OCI-M1 (cell line): ENCODE measurements at regions not wholly inside any gene's neighbourhood (a gene's known extent, or its start where the extent isn't known, plus 50 kb on each side); places are given as distances from the start of the nearest gene placed in this dataset.

Experiments used
- DNase-seq: peaks from one replicate; lab custom pipeline; 2025; lab: John Stamatoyannopoulos, UW

DNA sequence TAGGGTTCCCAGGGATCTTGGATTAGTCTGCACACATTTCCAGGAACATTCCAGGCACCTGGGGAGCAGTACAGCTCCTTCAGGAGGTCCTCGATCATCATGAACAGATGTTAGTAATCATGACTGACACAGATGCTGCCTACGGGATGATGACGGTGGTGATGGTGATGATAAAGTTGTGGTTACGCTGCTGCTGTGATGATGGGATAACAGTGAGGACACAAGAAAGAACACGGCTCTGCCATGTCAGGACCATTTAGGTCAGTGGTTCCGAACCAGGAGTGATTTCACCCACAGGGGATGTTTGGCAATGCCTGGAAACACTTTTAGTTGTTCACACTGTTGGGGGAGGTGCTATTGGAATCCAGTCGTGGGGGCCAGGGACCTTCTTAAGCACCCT lies 1193.0 kb downstream of the UQCRFS1 start:
- no peak for DNase-seq

DNA sequence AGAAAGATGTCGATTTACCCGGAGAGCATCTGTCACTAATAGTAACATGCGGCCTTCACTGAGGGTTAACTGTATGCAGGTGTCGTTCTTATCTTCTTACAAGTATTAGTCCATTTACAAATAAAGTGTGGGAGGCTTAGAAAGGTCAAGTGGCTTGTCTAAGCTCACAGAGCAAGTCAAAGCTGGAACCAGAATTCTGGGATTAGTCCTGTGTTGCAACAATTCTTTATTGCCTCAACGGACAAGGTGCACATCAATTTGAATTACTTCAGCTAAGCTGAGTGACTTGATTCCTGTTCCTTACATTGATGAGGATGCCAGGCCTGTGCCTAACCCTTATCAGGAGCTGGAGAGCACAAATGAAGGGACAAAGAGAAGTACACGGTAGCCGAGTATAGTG lies 1193.6 kb downstream of the UQCRFS1 start:
- no peak for DNase-seq

DNA sequence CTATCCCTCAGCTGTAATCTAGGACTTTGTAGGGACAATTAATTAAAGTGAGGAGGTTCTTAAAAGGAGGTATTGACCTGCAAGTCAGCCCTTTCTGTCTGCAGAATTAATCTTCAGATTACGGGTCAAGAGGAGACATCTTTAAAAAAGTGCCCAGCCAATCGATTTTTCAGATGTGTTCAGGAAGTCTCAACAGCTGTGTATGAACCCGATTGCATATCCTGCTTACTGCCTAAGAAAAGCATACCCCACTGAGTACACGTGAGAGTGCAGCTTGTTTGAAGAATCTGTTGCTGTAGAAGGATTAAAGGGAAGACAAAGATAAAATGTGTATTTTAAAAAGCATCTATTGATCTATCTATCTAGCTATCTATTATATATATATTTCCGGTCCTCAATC lies 1194.5 kb downstream of the UQCRFS1 start:
- no peak for DNase-seq

DNA sequence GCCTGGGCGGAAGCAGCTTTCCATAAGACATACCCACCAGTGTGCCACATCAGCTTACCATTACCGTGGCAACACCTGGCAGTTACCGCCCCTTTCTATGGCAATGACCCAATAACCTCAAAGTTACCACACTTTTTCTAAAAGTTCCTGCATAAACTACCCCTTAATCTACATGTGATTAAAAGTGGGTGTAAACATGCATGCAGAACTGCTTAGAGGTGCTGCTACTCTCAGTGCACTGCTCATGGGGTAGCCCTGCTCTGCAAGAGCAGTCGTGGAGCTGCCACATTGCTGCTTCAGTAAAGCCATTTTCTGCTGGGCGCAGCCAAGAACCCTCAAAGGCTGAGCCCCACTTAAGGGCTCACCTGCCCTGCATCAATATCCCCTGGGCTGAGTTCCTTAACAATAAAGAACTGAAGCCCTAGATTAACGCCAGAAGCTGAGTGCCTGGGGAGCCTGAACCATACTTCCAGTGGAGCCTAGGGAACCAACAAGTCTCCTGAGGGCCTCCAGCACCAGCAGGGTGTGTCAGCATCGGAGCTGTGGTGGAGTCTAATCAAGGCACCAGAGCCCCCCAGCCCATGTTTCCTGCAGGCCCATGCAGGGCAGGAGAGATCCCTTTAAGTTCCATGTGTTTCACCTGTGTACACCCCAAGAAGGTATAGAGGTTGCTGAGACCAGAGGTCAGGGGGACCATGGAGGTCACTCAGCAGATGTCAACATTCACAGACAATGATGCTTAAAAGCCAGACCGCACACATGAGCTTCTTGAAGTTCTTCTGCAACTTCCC lies 1198.1 kb downstream of the UQCRFS1 start:
- DNase-seq = no peak

DNA sequence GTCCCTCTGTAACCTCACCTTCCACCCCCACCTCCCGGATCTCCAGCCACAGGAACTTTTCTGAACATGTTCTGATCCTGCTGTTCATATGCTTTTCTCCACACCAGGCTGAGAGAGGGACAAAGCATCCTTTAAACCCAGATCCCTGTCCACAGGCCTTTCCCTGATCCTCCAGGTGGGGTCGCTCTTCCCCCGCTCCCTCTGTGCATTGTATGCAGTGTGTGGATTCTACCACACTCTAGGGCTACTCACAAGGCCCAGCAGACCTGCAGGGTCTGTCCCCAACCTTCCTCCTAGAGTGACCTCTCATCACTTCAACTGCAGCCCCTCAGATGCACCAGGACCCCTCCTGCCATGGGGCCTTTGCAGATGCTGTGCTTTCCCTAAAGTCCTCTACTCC lies 1200.6 kb downstream of the UQCRFS1 start:
- no peak for DNase-seq

DNA sequence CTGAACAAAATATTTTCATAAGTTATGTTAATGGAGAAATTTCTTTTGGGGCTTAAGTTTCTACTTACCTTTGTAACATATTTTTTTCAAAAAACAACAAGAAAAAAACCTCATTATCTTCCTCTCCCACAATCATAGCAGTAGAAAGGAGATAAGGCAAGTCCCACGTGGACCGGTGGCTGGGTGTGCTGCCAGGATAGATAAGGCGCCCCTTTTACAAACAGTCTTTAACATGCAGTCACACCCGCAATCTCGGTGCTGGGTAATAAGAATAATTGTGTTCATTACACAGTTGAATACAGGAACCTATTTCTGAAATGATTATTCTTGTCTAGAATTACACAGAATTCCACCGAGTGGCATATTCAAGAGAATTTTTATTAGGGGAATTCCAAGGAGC lies 1202.3 kb downstream of the UQCRFS1 start:
- DNase-seq = peak; percentile 85

DNA sequence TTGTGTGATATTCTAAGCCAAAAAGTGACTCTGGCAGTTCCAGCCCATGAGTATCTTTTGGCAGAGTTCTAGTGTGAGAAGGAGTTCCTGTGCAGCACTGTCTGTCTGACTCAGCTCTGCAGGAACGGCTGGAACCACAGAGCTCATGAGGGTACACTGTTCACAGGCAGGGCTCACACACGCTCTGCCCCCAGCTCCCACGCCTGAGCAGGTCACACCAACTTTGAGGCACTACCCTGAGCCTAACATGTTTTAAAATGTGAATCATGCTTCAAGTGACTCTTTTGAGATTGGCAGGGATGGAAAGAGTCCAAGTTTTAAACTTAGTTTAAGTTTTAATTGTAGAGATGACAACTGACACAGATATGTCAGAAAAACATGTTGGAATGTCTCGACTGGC lies 1203.3 kb downstream of the UQCRFS1 start:
- DNase-seq = peak; percentile 4

DNA sequence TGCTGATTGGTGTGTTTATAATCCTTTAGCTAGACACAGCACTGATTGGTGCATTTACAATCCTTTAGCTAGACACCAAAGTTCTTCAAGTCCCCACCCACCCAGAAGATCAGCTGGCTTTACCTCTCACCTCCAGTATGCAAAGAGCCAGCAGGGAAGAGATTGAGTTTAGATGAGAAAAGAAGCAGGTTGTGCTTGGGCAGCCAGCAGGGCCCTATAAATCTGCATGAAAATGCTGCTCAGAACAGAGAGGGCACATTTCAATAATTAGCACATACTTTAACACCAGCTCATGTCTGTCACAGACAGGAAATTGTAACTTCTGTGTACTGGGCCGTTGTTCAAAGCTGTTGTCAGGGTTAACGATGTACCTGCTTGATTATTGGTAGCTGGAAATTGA lies 1204.3 kb downstream of the UQCRFS1 start:
- DNase-seq = no peak

DNA sequence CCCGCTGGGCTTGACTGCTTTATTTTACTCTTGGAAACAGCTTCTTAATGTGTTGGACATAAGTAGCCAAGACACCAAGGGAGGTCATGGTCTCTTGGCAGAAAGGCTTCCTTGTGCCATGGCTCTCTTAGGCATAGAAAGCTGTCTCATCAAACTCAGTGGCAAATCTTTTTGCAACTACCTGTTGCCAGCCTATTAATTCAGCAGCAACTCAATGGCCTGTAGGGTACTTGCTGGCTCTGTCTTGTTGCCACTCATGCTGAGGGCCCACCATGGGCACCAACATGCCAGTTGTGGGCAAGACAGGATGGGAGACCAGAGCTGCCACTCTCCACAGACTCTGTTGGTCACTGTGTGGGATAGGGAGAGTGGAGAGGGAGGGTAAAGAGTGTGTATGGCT lies 1209.4 kb downstream of the UQCRFS1 start:
- no peak for DNase-seq

DNA sequence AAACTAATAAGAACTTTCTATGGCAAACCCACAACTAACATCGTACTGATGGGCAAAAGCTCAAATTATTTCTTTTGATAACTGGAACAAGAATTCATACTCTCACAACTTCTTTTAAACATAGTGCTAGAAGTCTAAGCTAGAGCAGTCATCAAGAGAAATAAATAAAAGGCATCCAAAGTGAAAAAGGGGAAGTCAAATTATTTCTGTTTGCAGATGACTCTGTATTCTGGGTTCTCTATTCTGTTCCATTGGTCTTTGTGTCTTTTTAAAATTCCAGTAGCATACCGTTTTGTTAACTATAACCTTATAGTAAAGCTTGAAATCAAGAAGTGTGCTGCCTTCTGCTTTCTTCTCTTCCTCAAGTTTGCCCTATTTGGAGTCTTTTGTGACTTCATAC lies 1215.9 kb downstream of the UQCRFS1 start:
- peak; percentile 32 for DNase-seq

DNA sequence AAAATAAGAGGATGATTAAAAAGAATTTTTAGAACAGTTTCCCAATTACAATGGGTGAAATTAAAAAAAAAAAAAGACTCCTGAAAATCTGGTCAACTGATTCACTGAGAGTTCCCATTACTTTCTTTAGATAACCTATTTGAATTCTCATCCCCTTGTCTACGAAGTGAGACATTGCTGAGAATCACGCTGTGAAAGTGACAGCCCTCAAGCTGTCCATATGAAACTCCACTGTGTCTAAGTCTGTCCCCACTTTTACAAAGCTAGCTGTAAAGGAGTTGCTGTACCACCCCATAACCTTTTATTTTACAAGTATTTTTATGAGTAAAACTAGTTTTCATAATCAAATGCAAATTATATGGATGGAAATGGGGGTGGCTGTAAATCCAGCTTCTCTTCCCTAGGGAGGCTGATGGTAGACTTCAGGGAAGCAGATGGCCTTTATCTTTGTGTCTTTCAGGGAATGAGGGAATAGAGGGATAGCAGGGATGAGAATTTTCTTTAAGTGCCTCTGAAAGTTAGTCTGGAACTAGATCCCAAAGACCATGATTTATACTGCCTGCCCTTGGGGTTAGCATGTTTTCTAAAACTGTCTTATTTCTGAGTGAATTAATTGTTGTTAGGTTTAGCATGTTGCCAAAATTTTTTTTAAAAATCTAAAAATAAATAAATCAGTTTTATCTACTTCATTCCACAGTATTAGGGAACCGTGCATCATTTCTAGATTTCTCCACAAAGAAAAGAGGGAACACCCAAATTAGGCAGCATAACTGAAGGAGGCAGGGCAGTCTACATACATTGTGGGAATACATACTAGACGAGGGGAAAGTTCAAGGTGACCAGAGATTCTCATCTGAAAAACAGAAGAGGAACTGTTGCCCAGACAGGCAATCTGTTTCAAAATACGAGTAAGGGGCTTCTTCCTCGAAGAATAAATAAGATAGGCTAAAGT lies 1219.1 kb downstream of the UQCRFS1 start:
- no peak for DNase-seq

DNA sequence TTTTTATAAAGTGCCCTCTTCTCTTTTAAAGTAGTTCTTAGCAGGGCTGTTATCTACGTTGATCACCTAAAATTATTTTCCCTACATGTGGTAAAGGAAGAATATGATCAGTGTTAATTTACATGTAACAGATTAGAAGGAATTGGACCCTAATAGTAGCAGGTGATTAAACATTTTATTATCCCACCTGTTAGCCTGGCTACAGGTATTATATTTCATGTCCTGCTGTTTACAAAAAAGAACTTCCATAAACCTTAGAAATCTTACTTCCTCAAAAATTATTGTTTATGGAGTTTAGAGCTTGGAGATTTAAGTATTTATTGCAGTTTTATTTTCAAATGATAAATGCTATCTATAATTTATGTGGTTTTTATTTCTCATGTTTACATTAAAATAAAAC lies 1226.7 kb downstream of the UQCRFS1 start:
- no peak for DNase-seq

DNA sequence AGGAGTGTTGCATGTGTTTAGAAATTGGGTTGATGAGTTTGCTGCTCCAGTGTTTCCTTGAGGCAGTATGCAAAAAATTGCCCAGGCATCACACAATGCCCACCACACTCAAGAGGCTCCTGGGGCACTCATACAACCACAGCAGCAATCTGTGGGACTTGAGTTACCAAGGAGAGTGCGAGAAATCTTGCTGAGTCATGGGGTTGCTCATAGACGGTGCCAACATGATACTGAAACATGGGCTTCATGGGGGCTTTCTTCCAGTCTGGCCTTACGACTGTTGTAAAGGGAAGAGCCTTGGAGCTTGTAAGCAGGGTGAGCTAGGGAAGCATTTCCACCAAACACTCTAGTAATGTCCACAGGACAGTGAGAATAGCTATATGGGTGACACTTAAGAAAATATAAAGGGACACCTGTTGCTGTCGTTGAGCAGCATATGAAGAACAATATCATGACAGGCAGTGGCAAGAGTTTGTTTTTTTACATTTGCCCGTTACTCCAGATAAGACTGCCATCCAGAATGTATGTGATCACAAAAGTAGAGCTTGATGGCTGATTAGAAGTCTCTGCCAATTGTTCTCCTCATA lies 1237.4 kb downstream of the UQCRFS1 start:
- no peak for DNase-seq

DNA sequence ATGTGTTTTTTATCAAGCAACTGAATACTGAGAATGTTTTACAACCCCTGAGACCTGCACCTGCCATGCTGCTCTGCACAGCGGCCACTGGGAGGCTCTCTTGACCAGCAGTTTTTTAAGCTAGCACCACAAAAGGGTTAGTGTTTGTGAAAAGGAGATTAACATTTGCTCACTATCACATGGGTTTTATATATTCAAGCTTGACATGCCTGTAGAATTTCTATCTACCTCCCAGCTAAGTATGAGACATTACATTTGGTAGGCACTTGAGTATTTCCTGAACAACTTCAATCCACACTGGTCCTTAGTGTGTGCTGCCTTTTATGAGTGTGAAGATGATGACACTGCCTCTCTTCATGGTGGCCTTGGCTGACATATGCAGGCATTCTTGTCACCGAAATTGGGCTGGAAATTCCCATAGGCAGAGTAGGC lies 1238.9 kb downstream of the UQCRFS1 start:
- DNase-seq = peak; percentile 78

DNA sequence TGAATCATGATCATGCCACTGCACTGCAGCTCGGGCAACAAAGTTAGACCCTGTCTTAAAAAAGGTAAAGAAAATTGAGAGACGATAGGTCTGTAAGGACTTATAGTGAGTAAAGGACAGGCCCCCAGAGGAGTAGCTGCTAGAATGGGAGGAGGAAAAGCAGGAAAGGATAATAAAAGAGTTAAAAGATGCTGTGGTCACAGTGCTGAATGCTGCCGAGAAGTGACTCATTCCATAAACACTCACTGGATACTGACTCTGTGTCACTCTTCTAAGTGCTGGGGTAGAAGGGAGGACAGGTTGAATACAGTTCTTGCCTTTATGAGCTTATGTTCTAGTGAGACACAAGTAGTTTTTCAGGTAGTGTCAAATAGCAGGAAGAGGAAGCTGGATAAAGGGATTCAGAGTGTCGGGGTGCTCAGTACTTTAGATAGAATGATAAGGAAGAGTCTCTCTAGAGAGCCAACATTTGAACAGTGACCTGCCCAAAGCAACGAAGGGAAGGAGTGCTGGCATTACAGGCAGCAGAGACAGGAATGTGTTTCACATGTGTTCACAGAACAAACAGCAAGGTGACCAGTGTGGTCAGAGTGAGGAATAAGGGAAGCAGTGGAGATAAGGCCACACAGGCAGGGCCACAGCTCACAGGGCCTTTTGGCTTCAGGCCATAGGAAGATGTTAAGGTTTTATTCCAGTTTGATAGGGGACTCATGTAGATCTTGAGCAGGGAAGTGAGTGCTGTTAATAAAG lies 1240.5 kb downstream of the UQCRFS1 start:
- DNase-seq = peak; percentile 45

DNA sequence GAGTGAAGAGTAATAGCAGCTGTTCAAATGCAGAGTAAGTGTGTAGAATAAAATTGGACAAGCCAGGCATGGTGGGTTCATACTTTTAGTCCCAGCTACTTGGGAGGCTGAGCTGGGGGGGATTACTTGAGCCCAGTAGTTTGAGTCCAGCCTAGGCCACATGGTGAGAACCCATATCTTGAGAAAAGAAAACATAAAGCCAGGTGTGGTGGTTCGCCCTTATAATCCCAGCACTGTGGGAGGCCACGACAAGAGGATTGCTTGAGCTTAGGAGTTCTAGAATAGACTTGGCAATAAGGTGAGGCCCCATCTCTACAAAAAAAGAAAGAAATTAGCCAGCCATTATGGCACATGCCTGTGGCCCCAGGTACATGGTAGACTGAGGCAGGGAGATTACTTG lies 1241.1 kb downstream of the UQCRFS1 start:
- DNase-seq = no peak

DNA sequence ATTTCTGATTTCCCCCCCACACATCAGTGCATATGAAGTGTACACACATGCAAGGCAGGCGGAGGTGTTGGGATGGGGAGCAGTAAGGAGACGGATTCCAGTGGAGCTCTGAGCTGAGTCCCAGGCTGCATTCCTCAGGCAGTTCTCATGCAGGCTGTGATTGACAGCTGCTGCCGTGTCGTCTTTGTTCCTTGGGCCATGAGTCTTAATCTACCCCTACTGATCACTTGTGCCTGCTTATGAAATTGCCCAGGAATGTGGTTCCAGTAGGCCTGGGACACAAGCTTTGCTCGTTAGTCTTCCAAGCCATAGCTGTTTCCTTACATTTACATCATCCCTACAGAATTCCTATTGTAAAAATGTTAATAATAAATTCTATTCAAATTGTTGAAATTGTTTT lies 1241.9 kb downstream of the UQCRFS1 start:
- no peak for DNase-seq

DNA sequence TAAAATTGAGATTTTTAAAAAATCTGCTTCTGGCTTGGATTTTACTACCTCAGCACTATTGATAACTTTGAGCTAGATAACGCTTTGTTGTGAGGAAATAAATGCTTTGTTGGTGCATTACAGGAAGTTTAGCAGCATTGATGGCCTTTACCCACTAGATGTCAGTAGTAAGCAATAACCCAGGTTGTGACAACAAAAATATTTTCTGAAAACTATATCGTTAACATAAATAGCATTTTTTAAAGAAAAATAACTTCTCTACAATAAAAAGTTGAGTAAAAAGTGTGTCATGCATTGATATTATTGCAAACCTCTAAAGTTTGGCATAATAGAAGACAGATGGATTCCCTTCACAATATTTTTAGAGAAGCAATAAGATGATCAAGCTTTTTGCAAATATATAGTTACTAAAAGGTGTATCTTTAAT lies 1246.5 kb downstream of the UQCRFS1 start:
- peak; percentile 58 for DNase-seq

DNA sequence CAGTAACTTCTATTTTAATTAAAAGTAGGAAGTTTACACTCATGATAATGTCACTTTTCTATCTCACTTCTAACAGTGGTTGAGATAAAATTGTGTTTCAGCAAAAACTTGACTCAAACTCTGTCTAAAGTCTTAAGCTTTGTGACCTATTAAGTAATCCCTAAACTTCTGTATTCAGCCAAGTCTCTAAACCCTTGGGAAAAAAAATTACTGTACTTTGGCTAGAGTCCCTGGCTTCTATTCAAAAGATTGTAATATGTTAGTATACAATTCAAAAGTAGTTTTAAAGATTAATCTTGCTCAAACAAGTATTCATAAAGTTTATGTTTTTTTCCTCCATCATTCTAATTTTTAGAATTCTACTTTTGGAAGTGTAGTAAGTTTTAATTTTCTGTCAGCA lies 1248.8 kb downstream of the UQCRFS1 start:
- no peak for DNase-seq

DNA sequence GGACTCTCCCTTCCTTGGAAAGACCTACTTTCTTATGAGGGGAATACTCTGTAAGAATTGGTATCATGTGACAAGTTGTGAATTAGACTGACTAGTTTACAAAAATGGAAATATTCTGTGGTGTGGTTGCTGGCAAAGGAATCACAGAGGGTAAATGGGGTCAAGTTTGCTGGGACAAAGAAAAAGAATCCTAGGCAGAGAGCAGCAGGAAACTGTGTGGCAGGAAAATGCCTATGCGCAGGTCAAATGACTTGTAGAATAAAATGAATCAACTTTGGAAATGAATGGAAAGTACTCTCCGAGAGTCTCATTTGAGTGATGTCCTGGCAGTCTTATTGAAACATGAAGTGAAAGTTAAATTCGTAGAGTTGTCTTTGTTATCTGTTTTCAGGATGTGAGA lies 1250.7 kb downstream of the UQCRFS1 start:
- no peak for DNase-seq

DNA sequence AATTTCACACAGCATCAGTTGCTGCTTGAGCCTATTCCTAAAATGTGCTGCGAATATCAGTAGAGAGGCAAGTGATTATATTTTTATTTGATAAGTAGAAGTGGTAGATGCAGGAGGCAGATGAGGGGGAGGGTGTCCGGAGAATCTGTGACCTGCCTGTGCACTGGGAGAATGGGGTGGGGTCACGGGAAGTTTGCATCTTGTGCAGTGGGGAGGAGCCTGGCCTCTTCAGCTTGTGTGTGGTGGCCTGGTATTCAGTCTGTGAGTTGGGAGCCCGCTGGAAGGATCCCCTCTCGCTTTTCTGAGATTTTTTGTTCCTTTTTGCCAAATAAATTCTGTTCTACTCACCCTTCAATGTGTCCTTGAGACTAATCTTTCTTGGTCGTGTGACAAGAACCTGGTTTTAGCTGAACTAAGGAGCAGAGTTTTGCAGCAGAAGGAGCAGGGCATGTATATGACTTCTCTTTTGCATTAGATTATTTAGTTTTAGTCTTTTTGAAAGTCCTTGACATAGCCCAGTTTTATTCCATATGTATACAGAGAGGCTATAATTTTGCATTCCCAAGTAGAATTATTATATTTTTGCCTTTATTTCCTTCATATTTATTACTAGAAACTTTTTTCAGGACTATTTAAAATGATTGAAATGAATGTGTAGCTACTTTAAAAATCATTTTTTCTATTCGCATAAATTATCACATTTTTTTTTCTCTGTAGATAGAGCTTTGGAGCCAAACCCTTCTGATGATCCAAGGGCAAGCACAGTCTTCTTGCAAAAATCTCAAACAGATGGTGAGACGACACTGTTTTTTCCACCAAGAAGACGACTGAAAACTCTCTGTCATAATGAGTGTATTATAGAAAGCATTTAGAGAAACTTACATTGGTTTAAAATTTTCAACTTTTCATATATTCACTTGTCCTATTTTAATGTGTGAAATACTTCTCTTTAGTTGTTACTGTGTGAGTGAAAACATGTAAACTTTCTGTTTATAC lies 1257.2 kb downstream of the UQCRFS1 start:
- DNase-seq = no peak
